ENCODE measurements at regions not wholly inside any gene's neighbourhood (a gene's known extent, or its start where the extent isn't known, plus 50 kb on each side); places are given as distances from the start of the nearest gene placed in this dataset.
"Not testable (repeated sequence)": the region's sequence is repeated elsewhere in the genome, so short reads cannot be mapped to it uniquely, and the experiment has no call there.

- Histone ChIP-seq H3K4me1 (replicated peaks) (no peaks in the 10 kb centered on the region), H3K36me3 (no peaks in the 10 kb centered on the region), H3K9me3 (replicated peaks) (no peaks in the 10 kb centered on the region), H3K27ac (no peak overlapping the region), H3K4me3 (no peak overlapping the region), H3K27me3 (replicated peaks) (no peaks in the 10 kb centered on the region)
- DNase-seq (ENCODE audit: low read depth in 1 of 2, low spot score in 2 of 2) = no peak
Measured at GRCh38 chr22:34669001-34669400, 397.0 kb upstream of the ISX start.

- not testable (repeated sequence) for H3K27ac ChIP-seq; DNase-seq (ENCODE audit: low read depth in 1 of 2, low spot score in 2 of 2); H3K4me1 ChIP-seq (replicated peaks); H3K4me3 ChIP-seq; H3K36me3 ChIP-seq; H3K9me3 ChIP-seq (replicated peaks); H3K27me3 ChIP-seq (replicated peaks)
Measured at GRCh38 chr22:34683031-34683430, 382.9 kb upstream of the ISX start.

- H3K4me1 ChIP-seq (replicated peaks); H3K27me3 ChIP-seq (replicated peaks); H3K27ac ChIP-seq; H3K9me3 ChIP-seq (replicated peaks); DNase-seq (ENCODE audit: low read depth in 1 of 2, low spot score in 2 of 2); H3K4me3 ChIP-seq; H3K36me3 ChIP-seq: not testable (repeated sequence)
Measured at GRCh38 chr22:34684278-34684677, 381.7 kb upstream of the ISX start.

- H3K4me3 ChIP-seq = no peak overlapping the region
- no peaks in the 10 kb centered on the region for H3K9me3 ChIP-seq (replicated peaks)
- H3K4me1 ChIP-seq (replicated peaks) = no peaks in the 10 kb centered on the region
- H3K27me3 ChIP-seq (replicated peaks) = no peaks in the 10 kb centered on the region
- DNase-seq (ENCODE audit: low read depth in 1 of 2, low spot score in 2 of 2) = no peak
- H3K36me3 ChIP-seq = no peaks in the 10 kb centered on the region
- H3K27ac ChIP-seq = no peak overlapping the region
Measured at GRCh38 chr22:34687116-34687515, 378.8 kb upstream of the ISX start.

- Histone ChIP-seq H3K9me3 (replicated peaks) (no peaks in the 10 kb centered on the region), H3K27me3 (replicated peaks) (no peaks in the 10 kb centered on the region), H3K27ac (no peak overlapping the region), H3K4me1 (replicated peaks) (no peaks in the 10 kb centered on the region), H3K4me3 (no peak overlapping the region), H3K36me3 (no peaks in the 10 kb centered on the region)
- no peak for DNase-seq (ENCODE audit: low read depth in 1 of 2, low spot score in 2 of 2)
Measured at GRCh38 chr22:34688825-34689224, 377.1 kb upstream of the ISX start.

GRCh38 chr22:34696557-34696956 is 369.4 kb upstream of the ISX start:
- no peak for DNase-seq (ENCODE audit: low read depth in 1 of 2, low spot score in 2 of 2)
- Histone ChIP-seq H3K9me3 (replicated peaks) (no peaks in the 10 kb centered on the region), H3K27ac (no peak overlapping the region), H3K4me1 (replicated peaks) (no peaks in the 10 kb centered on the region), H3K27me3 (replicated peaks) (no peaks in the 10 kb centered on the region), H3K4me3 (no peak overlapping the region), H3K36me3 (no peaks in the 10 kb centered on the region)

GRCh38 chr22:34702279-34702678 is 363.7 kb upstream of the ISX start:
- DNase-seq (ENCODE audit: low read depth in 1 of 2, low spot score in 2 of 2) = no peak
- Histone ChIP-seq H3K27ac (no peak overlapping the region), H3K4me1 (replicated peaks) (no peaks in the 10 kb centered on the region), H3K4me3 (no peak overlapping the region), H3K36me3 (no peaks in the 10 kb centered on the region), H3K9me3 (replicated peaks) (no peaks in the 10 kb centered on the region), H3K27me3 (replicated peaks) (no peaks in the 10 kb centered on the region)

- DNase-seq (ENCODE audit: low read depth in 1 of 2, low spot score in 2 of 2) = no peak
- no peaks in the 10 kb centered on the region for H3K27me3 ChIP-seq (replicated peaks)
- H3K4me1 ChIP-seq (replicated peaks) = no peaks in the 10 kb centered on the region
- H3K9me3 ChIP-seq (replicated peaks) = no peaks in the 10 kb centered on the region
- no peak overlapping the region for H3K27ac ChIP-seq
- no peak overlapping the region for H3K4me3 ChIP-seq
- no peaks in the 10 kb centered on the region for H3K36me3 ChIP-seq
Measured at GRCh38 chr22:34709641-34710040, 356.3 kb upstream of the ISX start.

GRCh38 chr22:34722901-34723300 is 343.1 kb upstream of the ISX start:
- no peaks in the 10 kb centered on the region for H3K4me1 ChIP-seq (replicated peaks)
- no peak for DNase-seq (ENCODE audit: low read depth in 1 of 2, low spot score in 2 of 2)
- no peak overlapping the region for H3K4me3 ChIP-seq
- H3K36me3 ChIP-seq = no peaks in the 10 kb centered on the region
- H3K9me3 ChIP-seq (replicated peaks) = no peaks in the 10 kb centered on the region; the same call in 1 of the 2 replicates
- no peak overlapping the region for H3K27ac ChIP-seq
- H3K27me3 ChIP-seq (replicated peaks) = no peaks in the 10 kb centered on the region

- Histone ChIP-seq H3K27ac (no peak overlapping the region), H3K9me3 (replicated peaks) (no peaks in the 10 kb centered on the region), H3K27me3 (replicated peaks) (no peaks in the 10 kb centered on the region), H3K4me1 (replicated peaks) (no peaks in the 10 kb centered on the region), H3K4me3 (no peak overlapping the region), H3K36me3 (no peaks in the 10 kb centered on the region)
- no peak for DNase-seq (ENCODE audit: low read depth in 1 of 2, low spot score in 2 of 2)
Measured at GRCh38 chr22:34736081-34736480, 329.9 kb upstream of the ISX start.

- Histone ChIP-seq H3K36me3 (no peaks in the 10 kb centered on the region), H3K9me3 (replicated peaks) (no peaks in the 10 kb centered on the region), H3K27me3 (replicated peaks) (no peaks in the 10 kb centered on the region), H3K4me3 (no peak overlapping the region), H3K4me1 (replicated peaks) (no peaks in the 10 kb centered on the region), H3K27ac (no peak overlapping the region)
- no peak for DNase-seq (ENCODE audit: low read depth in 1 of 2, low spot score in 2 of 2)
Measured at GRCh38 chr22:34738661-34739400, 327.1 kb upstream of the ISX start.

GRCh38 chr22:34743110-34743751 is 322.7 kb upstream of the ISX start:
- DNase-seq (ENCODE audit: low read depth in 1 of 2, low spot score in 2 of 2) = no peak
- no peaks in the 10 kb centered on the region for H3K36me3 ChIP-seq
- no peaks in the 10 kb centered on the region for H3K4me1 ChIP-seq (replicated peaks)
- no peak overlapping the region for H3K27ac ChIP-seq
- no peaks in the 10 kb centered on the region for H3K27me3 ChIP-seq (replicated peaks)
- H3K4me3 ChIP-seq = no peak overlapping the region
- H3K9me3 ChIP-seq (replicated peaks) = no peaks in the 10 kb centered on the region

- Histone ChIP-seq H3K9me3 (replicated peaks) (no peaks in the 10 kb centered on the region), H3K4me1 (replicated peaks) (no peaks in the 10 kb centered on the region), H3K4me3 (no peak overlapping the region), H3K27me3 (replicated peaks) (no peaks in the 10 kb centered on the region), H3K27ac (no peak overlapping the region), H3K36me3 (no peaks in the 10 kb centered on the region)
- DNase-seq (ENCODE audit: low read depth in 1 of 2, low spot score in 2 of 2) = no peak
Measured at GRCh38 chr22:34760276-34761008, 305.5 kb upstream of the ISX start.

- H3K9me3 ChIP-seq (replicated peaks) = no peaks in the 10 kb centered on the region
- no peak overlapping the region for H3K4me3 ChIP-seq
- no peak overlapping the region for H3K27ac ChIP-seq
- H3K27me3 ChIP-seq (replicated peaks) = no peaks in the 10 kb centered on the region
- H3K4me1 ChIP-seq (replicated peaks) = no peaks in the 10 kb centered on the region
- DNase-seq (ENCODE audit: low read depth in 1 of 2, low spot score in 2 of 2) = no peak
- H3K36me3 ChIP-seq = no peaks in the 10 kb centered on the region
Measured at GRCh38 chr22:34761111-34761510, 304.8 kb upstream of the ISX start.
